Sigmoid colon (tissue), 6 donors: ENCODE measurements at regions not wholly inside any gene's neighbourhood (a gene's known extent, or its start where the extent isn't known, plus 50 kb on each side); places are given as distances from the start of the nearest gene placed in this dataset.

ENCODE experiments used
- DNase-seq: peaks from one replicate; pipeline ENCODE4 v3.0.0-alpha.2; 2019
- H3K27ac ChIP-seq, 4 donors: fragments of 200-600 bp; sonication (generic); one replicate each; pipeline ENCODE4 v1.5.1; 2016 to 2019; ENCODE audit warnings: mild to moderate bottlenecking in 1 of 4
- H3K27me3 ChIP-seq, 3 donors: fragments of 200-600 bp; sonication (generic); one replicate each; pipeline ENCODE4 v1.5.1; 2019; ENCODE audit warnings: mild to moderate bottlenecking in 1 of 3
- H3K36me3 ChIP-seq, 4 donors: fragments of 200-600 bp; sonication (generic); one replicate each; pipeline ENCODE4 v1.5.1; 2016 to 2019
- H3K4me1 ChIP-seq, 4 donors: fragments of 200-600 bp; sonication (generic); one replicate each; pipeline ENCODE4 v1.5.1; 2017 to 2019
- H3K4me3 ChIP-seq, 4 donors: fragments of 200-600 bp; sonication (generic); one replicate each; pipeline ENCODE4 v1.5.1; 2017 to 2019; ENCODE audit warnings: mild to moderate bottlenecking in 2 of 4, moderate library complexity in 1 of 4
- H3K9me3 ChIP-seq, 4 donors: fragments of 200-600 bp in 3 of 4; sonication (generic) in 3 of 4; one replicate each; pipeline versions ENCODE4 v1.5.1 to v1.6.1; 2013 to 2019
- CTCF ChIP-seq, 4 experiments: fragments of 450-650 bp in 3 of 4; fragments of 200-600 bp in 1 of 4; IDR thresholded peaks; one replicate each; pipeline ENCODE4 v1.5.1; 2016 to 2019; ENCODE audit warnings: antibody characterized with exemption in 4 of 4, mild to moderate bottlenecking in 3 of 4, moderate library complexity in 2 of 4
- EP300 ChIP-seq, 4 donors: sonication (generic); formaldehyde crosslinking; IDR thresholded peaks; one replicate each; pipeline ENCODE4 v1.6.1; 2017; ENCODE audit warnings: antibody characterized with exemption in 4 of 4
- POLR2A ChIP-seq, 2 donors: fragments of 450-650 bp; IDR thresholded peaks; one replicate each; pipeline ENCODE4 v1.6.1; 2016; ENCODE audit warnings: antibody characterized with exemption in 2 of 2, mild to moderate bottlenecking in 2 of 2, moderate library complexity in 2 of 2
- POLR2AphosphoS5 ChIP-seq, 4 donors: sonication (generic); formaldehyde crosslinking; IDR thresholded peaks; one replicate each; pipeline ENCODE4 v1.6.1; 2017; ENCODE audit warnings: antibody characterized with exemption in 4 of 4
- WGBS, 2 donors: extraction: QIAGEN DNeasy Blood & Tissue Kit; methylation state at CpG; one replicate each; pipeline ENCODE4 v1.1.7; 2013; 5-methylcytosine and 5-hydroxymethylcytosine counted together
- intact Hi-C: fragments of 100-400 bp; cut with DNase I; formaldehyde crosslinking; loops from one replicate; pipeline ENCODE4 v1.15.1; 2023
- donor health status: healthy with polysubstance abuse.
- donor health status: healthy.

GRCh38 chr20:53702617-53703016 lies 109.0 kb upstream of the ZNF217 start:
- H3K36me3 ChIP-seq: no peaks in the 10 kb centered on the region
- no peaks in the 10 kb centered on the region for H3K9me3 ChIP-seq
- peaks cover 0 to 14% (median 13%) of the 10 kb centered on the region in 4 donors for H3K4me1 ChIP-seq
- TF ChIP-seq POLR2AphosphoS5 (IDR thresholded peaks at IDR 0.05): no peak
- peak in 1 of 2 donors; percentile 9 for TF ChIP-seq POLR2A (IDR thresholded peaks at IDR 0.05)
- H3K4me3 ChIP-seq: no peak overlapping the region
- WGBS, 2 donors: 97% methylated on average over 10 of the region's 10 CpGs
- no peak overlapping the region for H3K27ac ChIP-seq
- no peaks in the 10 kb centered on the region for H3K27me3 ChIP-seq
- intact Hi-C loops: no loop called here
- DNase-seq: no peak

- no peak for DNase-seq
- intact Hi-C loops: no loop called here
- H3K4me1 ChIP-seq: no peaks in the 10 kb centered on the region
These were observed 106.3 kb upstream of the ZNF217 start for GRCh38 chr20:53699906-53700305.

GRCh38 chr20:53699085-53699674 lies 105.5 kb upstream of the ZNF217 start:
- no peak overlapping the region for H3K27ac ChIP-seq
- no peaks in the 10 kb centered on the region for H3K27me3 ChIP-seq
- TF ChIP-seq EP300 (IDR thresholded peaks at IDR 0.05) (no peak), POLR2AphosphoS5 (IDR thresholded peaks at IDR 0.05) (no peak), POLR2A (IDR thresholded peaks at IDR 0.05) (no peak), CTCF (IDR thresholded peaks at IDR 0.05) (no peak)
- 55 to 76% methylated on average over 3 of the region's 3 CpGs for WGBS, 2 donors
- intact Hi-C loops: no loop called here
- H3K4me3 ChIP-seq: no peak overlapping the region
- no peaks in the 10 kb centered on the region for H3K9me3 ChIP-seq
- H3K36me3 ChIP-seq: no peaks in the 10 kb centered on the region
- DNase-seq: no peak
- no peaks in the 10 kb centered on the region for H3K4me1 ChIP-seq

More at GRCh38 chr20:53699906-53700305, 106.3 kb upstream of the ZNF217 start:
- TF ChIP-seq POLR2A (IDR thresholded peaks at IDR 0.05) (no peak), CTCF (IDR thresholded peaks at IDR 0.05) (no peak), POLR2AphosphoS5 (IDR thresholded peaks at IDR 0.05) (no peak), EP300 (IDR thresholded peaks at IDR 0.05) (no peak)
- no peak overlapping the region for H3K4me3 ChIP-seq
- H3K36me3 ChIP-seq: no peaks in the 10 kb centered on the region
- no peak overlapping the region for H3K27ac ChIP-seq
- no peaks in the 10 kb centered on the region for H3K27me3 ChIP-seq
- H3K9me3 ChIP-seq: no peaks in the 10 kb centered on the region

- WGBS, 2 donors: 90 to 91% methylated on average over 10 of the region's 10 CpGs
- H3K27me3 ChIP-seq: no peaks in the 10 kb centered on the region
- H3K4me1 ChIP-seq: no peaks in the 10 kb centered on the region
- H3K36me3 ChIP-seq: no peaks in the 10 kb centered on the region
- H3K9me3 ChIP-seq: no peaks in the 10 kb centered on the region
- no peak for TF ChIP-seq EP300 (IDR thresholded peaks at IDR 0.05)
- no peak for TF ChIP-seq POLR2AphosphoS5 (IDR thresholded peaks at IDR 0.05)
- TF ChIP-seq POLR2A (IDR thresholded peaks at IDR 0.05): no peak
- no peak for TF ChIP-seq CTCF (IDR thresholded peaks at IDR 0.05)
- intact Hi-C loops: no loop called here
- no peak overlapping the region for H3K4me3 ChIP-seq
- no peak overlapping the region for H3K27ac ChIP-seq
- DNase-seq: no peak
These were observed 104.8 kb upstream of the ZNF217 start for GRCh38 chr20:53698371-53698978.

- no peak overlapping the region for H3K27ac ChIP-seq
- intact Hi-C loops: no loop called here
- no peak for TF ChIP-seq POLR2AphosphoS5 (IDR thresholded peaks at IDR 0.05)
- TF ChIP-seq POLR2A (IDR thresholded peaks at IDR 0.05): no peak
- no peaks in the 10 kb centered on the region for H3K36me3 ChIP-seq
- H3K27me3 ChIP-seq: no peaks in the 10 kb centered on the region
- no peak for DNase-seq
- peaks cover 0 to 3% (median 0%) of the 10 kb centered on the region in 4 donors for H3K4me1 ChIP-seq
- H3K4me3 ChIP-seq: no peak overlapping the region
- no peaks in the 10 kb centered on the region for H3K9me3 ChIP-seq
- whole genome bisulfite sequencing, 2 donors: 94 to 95% methylated on average over 8 of the region's 8 CpGs
These were observed 102.3 kb upstream of the ZNF217 start for GRCh38 chr20:53695797-53696527.
